ENCODE measurements at regions not wholly inside any gene's neighbourhood (a gene's known extent, or its start where the extent isn't known, plus 50 kb on each side); places are given as distances from the start of the nearest gene placed in this dataset.

GRCh38 chr3:124138148-124138547, 146.2 kb upstream of the ROPN1 start:
- TF ChIP-seq CTCF (IDR thresholded peaks at IDR 0.05) (no peak), POLR2A (IDR thresholded peaks at IDR 0.05) (no peak)
